HEK293 (cell line): ENCODE measurements at regions not wholly inside any gene's neighbourhood (a gene's known extent, or its start where the extent isn't known, plus 50 kb on each side); places are given as distances from the start of the nearest gene placed in this dataset.

ENCODE experiments used
- CTCF ChIA-PET: fragments of 350-600 bp; formaldehyde crosslinking; extraction: SDS; loops from one replicate; lab custom pipeline; 2021; ENCODE audit warnings: antibody characterized with exemption; lab: Yijun Ruan, JAX
- POLR2A ChIA-PET: fragments of 300-600 bp; formaldehyde crosslinking; extraction: SDS; loops from one replicate; lab custom pipeline; 2020; ENCODE audit warnings: antibody characterized with exemption, inconsistent platforms; lab: Yijun Ruan, JAX
- H3K27ac ChIP-seq: fragments of 200-500 bp; sonication (Bioruptor generic); 2 replicates; pipeline ENCODE4 v1.5.1; 2014; ENCODE audit warnings: low read depth, low read length, control low read depth, inconsistent platforms; ENCODE audit errors: extremely low read depth
- H3K36me3 ChIP-seq, 2 experiments: fragments of 200-500 bp in 1 of 2; sonication (Bioruptor generic) in 1 of 2; 1 replicate in 1 of 2; 2 replicates in 1 of 2; pipeline ENCODE4 v1.5.1; 2014 to 2017; ENCODE audit warnings: inconsistent platforms in 2 of 2, low read length in 2 of 2; ENCODE audit not compliant: control insufficient read depth in 2 of 2, insufficient read depth in 1 of 2
- H3K4me1 ChIP-seq: fragments of 200-500 bp; sonication (Bioruptor generic); 2 replicates; pipeline ENCODE4 v1.5.1; 2014; ENCODE audit warnings: mild to moderate bottlenecking, low read length, inconsistent platforms; ENCODE audit not compliant: control insufficient read depth, insufficient read depth
- H3K4me3 ChIP-seq: 2 replicates; pipeline ENCODE4 v1.5.1; 2011; ENCODE audit warnings: low read depth, mild to moderate bottlenecking, control low read depth, low read length, moderate library complexity
- H3K9me3 ChIP-seq: fragments of 200-500 bp; sonication (Bioruptor generic); 2 replicates; pipeline ENCODE4 v1.5.1; 2014; ENCODE audit warnings: low read depth, low read length, inconsistent platforms; ENCODE audit not compliant: control insufficient read depth, insufficient read depth
- GLI4 ChIP-seq: fragments of 450-650 bp; formaldehyde crosslinking; IDR thresholded peaks from 2 replicates; pipeline ENCODE4 v1.5.1; 2016; ENCODE audit warnings: missing biosample characterization, missing genetic modification characterization
- GLIS1 ChIP-seq: fragments of 450-650 bp; formaldehyde crosslinking; IDR thresholded peaks from 2 replicates; pipeline ENCODE4 v1.5.1; 2016; ENCODE audit warnings: missing biosample characterization, missing genetic modification characterization
- MYNN ChIP-seq: fragments of 450-650 bp; formaldehyde crosslinking; IDR thresholded peaks from 2 replicates; pipeline ENCODE4 v1.5.1; 2016; ENCODE audit warnings: missing biosample characterization, missing genetic modification characterization, borderline replicate concordance
- REPIN1 ChIP-seq: fragments of 450-650 bp; formaldehyde crosslinking; IDR thresholded peaks from 2 replicates; pipeline ENCODE4 v1.5.1; 2017; ENCODE audit warnings: missing biosample characterization, missing genetic modification characterization, low read depth
- ZBTB17 ChIP-seq: fragments of 450-650 bp; formaldehyde crosslinking; IDR thresholded peaks from 2 replicates; pipeline ENCODE4 v1.5.1; 2016; ENCODE audit warnings: missing biosample characterization, missing genetic modification characterization
- ZNF221 ChIP-seq: fragments of 450-650 bp; formaldehyde crosslinking; IDR thresholded peaks from 2 replicates; pipeline ENCODE4 v1.5.1; 2017; ENCODE audit warnings: missing biosample characterization, missing genetic modification characterization, borderline replicate concordance
- ZNF302 ChIP-seq: fragments of 450-650 bp; formaldehyde crosslinking; IDR thresholded peaks from 2 replicates; pipeline ENCODE4 v1.5.1; 2016; ENCODE audit warnings: missing biosample characterization, missing genetic modification characterization, low read depth
- ZNF335 ChIP-seq: fragments of 450-650 bp; formaldehyde crosslinking; conservative IDR thresholded peaks from 2 replicates; pipeline ENCODE4 v1.5.1; 2016; ENCODE audit warnings: missing biosample characterization, missing genetic modification characterization
- ZNF394 ChIP-seq: fragments of 450-650 bp; formaldehyde crosslinking; IDR thresholded peaks from 2 replicates; pipeline ENCODE4 v1.5.1; 2016; ENCODE audit warnings: missing biosample characterization, missing genetic modification characterization, mild to moderate bottlenecking, moderate library complexity, borderline replicate concordance
- ZNF449 ChIP-seq: fragments of 450-650 bp; formaldehyde crosslinking; IDR thresholded peaks from 2 replicates; pipeline ENCODE4 v1.5.1; 2017; ENCODE audit warnings: missing biosample characterization, mild to moderate bottlenecking, missing genetic modification characterization, moderate library complexity
- ZNF555 ChIP-seq: fragments of 450-650 bp; formaldehyde crosslinking; conservative IDR thresholded peaks from 2 replicates; pipeline ENCODE4 v1.5.1; 2017; ENCODE audit warnings: missing biosample characterization, mild to moderate bottlenecking, missing genetic modification characterization, inconsistent platforms
- ZNF626 ChIP-seq: fragments of 450-650 bp; sonication (Bioruptor Pico); formaldehyde crosslinking; IDR thresholded peaks from 2 replicates; pipeline ENCODE4 v1.5.1; 2018; ENCODE audit warnings: missing biosample characterization, missing genetic modification characterization, inconsistent platforms
- ZNF660 ChIP-seq: fragments of 450-650 bp; IDR thresholded peaks from 2 replicates; pipeline ENCODE4 v1.5.1; 2018; ENCODE audit warnings: missing biosample characterization, mild to moderate bottlenecking, missing genetic modification characterization
- ZNF692 ChIP-seq: fragments of 450-650 bp; formaldehyde crosslinking; IDR thresholded peaks from 2 replicates; pipeline ENCODE4 v1.5.1; 2016; ENCODE audit warnings: missing biosample characterization, missing genetic modification characterization
- ZNF776 ChIP-seq: fragments of 450-650 bp; formaldehyde crosslinking; IDR thresholded peaks from 2 replicates; pipeline ENCODE4 v1.5.0; 2017; ENCODE audit warnings: missing biosample characterization, missing genetic modification characterization, borderline replicate concordance
- ZNF792 ChIP-seq: fragments of 450-650 bp; formaldehyde crosslinking; IDR thresholded peaks from 2 replicates; pipeline ENCODE4 v1.5.1; 2016; ENCODE audit warnings: missing biosample characterization, missing genetic modification characterization
- ZSCAN30 ChIP-seq: fragments of 450-650 bp; IDR thresholded peaks from 2 replicates; pipeline ENCODE4 v1.5.1; 2018; ENCODE audit warnings: missing biosample characterization, mild to moderate bottlenecking, missing genetic modification characterization, moderate library complexity
- TF ChIP-seq, protein P1 (sequence below): fragments of 450-650 bp; formaldehyde crosslinking; IDR thresholded peaks from 2 replicates; pipeline ENCODE4 v1.5.1; 2016; ENCODE audit warnings: missing biosample characterization, missing genetic modification characterization

DNA sequence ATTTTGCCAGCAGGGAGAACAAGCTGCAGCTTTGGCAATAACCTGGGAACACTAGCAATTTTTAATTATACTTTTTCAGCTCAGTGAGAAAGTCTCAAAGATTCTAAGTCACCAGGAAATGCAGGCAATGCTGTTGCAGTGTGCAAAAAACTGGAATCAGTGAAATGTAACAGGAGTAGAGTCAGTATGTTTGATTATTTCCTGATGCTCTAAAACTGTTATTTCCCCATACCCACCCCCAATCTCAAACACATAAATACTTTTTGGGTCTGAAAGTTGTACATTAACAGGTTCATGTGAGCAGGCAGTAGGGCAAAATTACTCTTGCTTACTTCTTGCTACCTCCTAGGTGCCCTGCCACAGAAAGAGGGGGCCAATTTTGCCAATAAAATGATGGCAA lies 65.4 kb upstream of the BEND6 start (continued):
- TF ChIP-seq ZNF449 (tag by site-specific recombination) (no peak), ZNF626 (tag by site-specific recombination) (no peak), ZNF394 (tag by site-specific recombination) (no peak), ZBTB17 (tag by site-specific recombination) (no peak), ZNF792 (tag by site-specific recombination) (no peak), ZNF660 (no peak), ZNF692 (no peak)
- TF ChIP-seq, protein P1, sequence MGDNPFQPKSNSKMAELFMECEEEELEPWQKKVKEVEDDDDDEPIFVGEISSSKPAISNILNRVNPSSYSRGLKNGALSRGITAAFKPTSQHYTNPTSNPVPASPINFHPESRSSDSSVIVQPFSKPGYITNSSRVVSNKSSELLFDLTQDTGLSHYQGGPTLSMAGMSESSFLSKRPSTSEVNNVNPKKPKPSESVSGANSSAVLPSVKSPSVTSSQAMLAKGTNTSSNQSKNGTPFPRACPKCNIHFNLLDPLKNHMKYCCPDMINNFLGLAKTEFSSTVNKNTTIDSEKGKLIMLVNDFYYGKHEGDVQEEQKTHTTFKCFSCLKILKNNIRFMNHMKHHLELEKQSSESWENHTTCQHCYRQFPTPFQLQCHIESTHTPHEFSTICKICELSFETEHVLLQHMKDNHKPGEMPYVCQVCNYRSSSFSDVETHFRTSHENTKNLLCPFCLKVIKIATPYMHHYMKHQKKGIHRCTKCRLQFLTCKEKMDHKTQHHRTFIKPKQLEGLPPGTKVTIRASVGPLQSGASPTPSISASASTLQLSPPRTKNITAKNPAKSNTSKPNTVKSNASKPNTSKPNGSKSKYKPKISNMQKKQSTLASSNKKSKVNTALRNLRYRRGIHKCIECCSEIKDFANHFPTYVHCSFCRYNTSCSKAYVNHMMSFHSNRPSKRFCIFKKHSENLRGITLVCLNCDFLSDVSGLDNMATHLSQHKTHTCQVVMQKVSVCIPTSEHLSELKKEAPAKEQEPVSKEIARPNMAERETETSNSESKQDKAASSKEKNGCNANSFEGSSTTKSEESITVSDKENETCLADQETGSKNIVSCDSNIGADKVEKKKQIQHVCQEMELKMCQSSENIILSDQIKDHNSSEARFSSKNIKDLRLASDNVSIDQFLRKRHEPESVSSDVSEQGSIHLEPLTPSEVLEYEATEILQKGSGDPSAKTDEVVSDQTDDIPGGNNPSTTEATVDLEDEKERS (tag by site-specific recombination) = no peak

- Histone ChIP-seq H3K36me3 (no peaks in the 10 kb centered on the region), H3K4me1 (no peaks in the 10 kb centered on the region), H3K27ac (no peak overlapping the region), H3K9me3 (no peaks in the 10 kb centered on the region), H3K4me3 (no peak overlapping the region)
- ChIA-PET CTCF (interaction anchor here (0.6 to 1.6 kb wide), 7 partner anchors 13 to 427 kb away, joined by 3 to 11 read pairs (median 3); partner anchors contain the start of gene BEND6), POLR2A (no interaction called here)
- TF ChIP-seq ZBTB17 (tag by site-specific recombination) = no peak
- TF ChIP-seq ZNF221 (tag by site-specific recombination) = no peak
- TF ChIP-seq REPIN1 (tag by site-specific recombination) = no peak
- no peak for TF ChIP-seq ZNF302 (tag by site-specific recombination)
- TF ChIP-seq GLIS1 (tag by site-specific recombination) = no peak
- no peak for TF ChIP-seq ZNF335 (tag by site-specific recombination)
- TF ChIP-seq, protein P1 (tag by site-specific recombination) = no peak
- TF ChIP-seq ZSCAN30 = no peak
- TF ChIP-seq ZNF555 (tag by site-specific recombination) = no peak
- no peak for TF ChIP-seq ZNF776
- no peak for TF ChIP-seq MYNN (tag by site-specific recombination)
- TF ChIP-seq GLI4 = no peak
These were observed 66.2 kb upstream of the BEND6 start for GRCh38 chr6:56888687-56889086.
